DND-41 (cell line): ENCODE measurements at regions not wholly inside any gene's neighbourhood (a gene's known extent, or its start where the extent isn't known, plus 50 kb on each side); places are given as distances from the start of the nearest gene placed in this dataset.

Experiments
- ATAC-seq: fragments of 200-7000 bp; cut with Tn5 transposase; 3 replicates; pipeline ENCODE4 v1.9.1; 2021; ENCODE audit warnings: low read depth; ENCODE audit not compliant: insufficient read depth
- DNase-seq: peaks from one replicate; pipeline ENCODE4 v3.0.0-alpha.2; 2020
- H2AFZ ChIP-seq: 2 replicates; pipeline ENCODE4 v1.6.0; 2012; ENCODE audit warnings: low read depth, low read length
- H3K27ac ChIP-seq: 2 replicates; pipeline ENCODE4 v1.5.1; 2012; ENCODE audit warnings: low read length, inconsistent platforms
- H3K27me3 ChIP-seq: fragments of 200-600 bp; sonication (generic); 2 replicates; pipeline ENCODE4 v1.6.0; 2012; ENCODE audit warnings: low read length, mild to moderate bottlenecking, inconsistent platforms; ENCODE audit not compliant: insufficient read depth, poor library complexity
- H3K36me3 ChIP-seq: 2 replicates; pipeline ENCODE4 v1.5.1; 2012; ENCODE audit warnings: low read length, inconsistent platforms; ENCODE audit not compliant: insufficient read depth
- H3K4me1 ChIP-seq: 2 replicates; pipeline ENCODE4 v1.5.1; 2012; ENCODE audit warnings: mild to moderate bottlenecking, low read length; ENCODE audit not compliant: insufficient read depth
- H3K4me2 ChIP-seq: 2 replicates; pipeline ENCODE4 v1.6.0; 2012; ENCODE audit warnings: mild to moderate bottlenecking, moderate library complexity, low read length, inconsistent platforms; ENCODE audit not compliant: insufficient read depth
- H3K4me3 ChIP-seq, 2 experiments: fragments of 200-600 bp in 1 of 2; shearing (Covaris generic) in 1 of 2; 2 replicates each; pipeline ENCODE4 v1.5.1; 2012 to 2016; ENCODE audit warnings: inconsistent platforms in 2 of 2, low read length in 2 of 2, mild to moderate bottlenecking in 2 of 2, low read depth in 1 of 2, moderate library complexity in 1 of 2
- H3K79me2 ChIP-seq: 2 replicates; pipeline ENCODE4 v1.6.0; 2012; ENCODE audit warnings: low read length, inconsistent platforms; ENCODE audit not compliant: insufficient read depth
- H3K9ac ChIP-seq: 2 replicates; pipeline ENCODE4 v1.6.0; 2012; ENCODE audit warnings: low read depth, mild to moderate bottlenecking, inconsistent platforms, low read length, moderate library complexity
- H3K9me3 ChIP-seq: 2 replicates; pipeline ENCODE4 v1.5.1; 2012; ENCODE audit warnings: low read length, moderate library complexity, mild to moderate bottlenecking, inconsistent platforms; ENCODE audit not compliant: insufficient read depth, severe bottlenecking
- H4K20me1 ChIP-seq: 2 replicates; pipeline ENCODE4 v1.6.0; 2012; ENCODE audit warnings: low read length; ENCODE audit not compliant: insufficient read depth
- EZH2 ChIP-seq: IDR thresholded peaks from 3 replicates; pipeline ENCODE4 v1.6.1; 2012; ENCODE audit warnings: borderline replicate concordance, low read depth, mild to moderate bottlenecking, moderate library complexity, low read length, inconsistent platforms; ENCODE audit not compliant: severe bottlenecking
- TF ChIP-seq, protein P1 (sequence below): IDR thresholded peaks from 2 replicates; pipeline ENCODE4 v1.5.1; 2012; ENCODE audit warnings: borderline replicate concordance, low read length, moderate library complexity, mild to moderate bottlenecking; ENCODE audit not compliant: poor library complexity, severe bottlenecking; ENCODE audit errors: extremely low read depth

DNA sequence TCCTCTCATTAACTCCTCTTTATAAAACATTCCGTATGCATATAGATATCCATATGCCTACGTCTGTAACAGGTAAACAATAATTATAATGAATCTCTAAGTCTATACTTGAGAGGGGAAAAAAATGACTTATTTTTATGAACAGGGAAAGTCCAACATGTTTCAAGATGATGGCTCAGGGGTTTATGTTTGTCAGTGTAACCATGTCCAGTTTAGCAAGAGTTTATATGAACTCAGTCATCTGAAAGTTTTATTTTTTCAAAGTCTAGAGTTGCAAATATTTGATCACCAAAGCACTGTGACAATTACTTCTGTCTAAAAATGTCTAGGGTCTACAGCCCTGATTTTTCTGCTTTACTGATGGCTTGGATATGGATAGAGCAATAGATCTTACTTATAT lies 559.4 kb upstream of the KCNMB2 start:
- TF ChIP-seq EZH2: no peak
- TF ChIP-seq, protein P1, sequence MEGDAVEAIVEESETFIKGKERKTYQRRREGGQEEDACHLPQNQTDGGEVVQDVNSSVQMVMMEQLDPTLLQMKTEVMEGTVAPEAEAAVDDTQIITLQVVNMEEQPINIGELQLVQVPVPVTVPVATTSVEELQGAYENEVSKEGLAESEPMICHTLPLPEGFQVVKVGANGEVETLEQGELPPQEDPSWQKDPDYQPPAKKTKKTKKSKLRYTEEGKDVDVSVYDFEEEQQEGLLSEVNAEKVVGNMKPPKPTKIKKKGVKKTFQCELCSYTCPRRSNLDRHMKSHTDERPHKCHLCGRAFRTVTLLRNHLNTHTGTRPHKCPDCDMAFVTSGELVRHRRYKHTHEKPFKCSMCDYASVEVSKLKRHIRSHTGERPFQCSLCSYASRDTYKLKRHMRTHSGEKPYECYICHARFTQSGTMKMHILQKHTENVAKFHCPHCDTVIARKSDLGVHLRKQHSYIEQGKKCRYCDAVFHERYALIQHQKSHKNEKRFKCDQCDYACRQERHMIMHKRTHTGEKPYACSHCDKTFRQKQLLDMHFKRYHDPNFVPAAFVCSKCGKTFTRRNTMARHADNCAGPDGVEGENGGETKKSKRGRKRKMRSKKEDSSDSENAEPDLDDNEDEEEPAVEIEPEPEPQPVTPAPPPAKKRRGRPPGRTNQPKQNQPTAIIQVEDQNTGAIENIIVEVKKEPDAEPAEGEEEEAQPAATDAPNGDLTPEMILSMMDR: no peak
- Histone ChIP-seq H3K4me1 (no peaks in the 10 kb centered on the region), H3K4me2 (no peak overlapping the region), H3K27me3 (no peaks in the 10 kb centered on the region), H3K9ac (no peak overlapping the region), H3K4me3 (no peak overlapping the region), H4K20me1 (no peaks in the 10 kb centered on the region), H2AFZ (no peak overlapping the region), H3K9me3 (no peaks in the 10 kb centered on the region), H3K79me2 (no peaks in the 10 kb centered on the region), H3K36me3 (no peaks in the 10 kb centered on the region), H3K27ac (no peak overlapping the region)
- ATAC-seq (no peak), DNase-seq (no peak)

DNA sequence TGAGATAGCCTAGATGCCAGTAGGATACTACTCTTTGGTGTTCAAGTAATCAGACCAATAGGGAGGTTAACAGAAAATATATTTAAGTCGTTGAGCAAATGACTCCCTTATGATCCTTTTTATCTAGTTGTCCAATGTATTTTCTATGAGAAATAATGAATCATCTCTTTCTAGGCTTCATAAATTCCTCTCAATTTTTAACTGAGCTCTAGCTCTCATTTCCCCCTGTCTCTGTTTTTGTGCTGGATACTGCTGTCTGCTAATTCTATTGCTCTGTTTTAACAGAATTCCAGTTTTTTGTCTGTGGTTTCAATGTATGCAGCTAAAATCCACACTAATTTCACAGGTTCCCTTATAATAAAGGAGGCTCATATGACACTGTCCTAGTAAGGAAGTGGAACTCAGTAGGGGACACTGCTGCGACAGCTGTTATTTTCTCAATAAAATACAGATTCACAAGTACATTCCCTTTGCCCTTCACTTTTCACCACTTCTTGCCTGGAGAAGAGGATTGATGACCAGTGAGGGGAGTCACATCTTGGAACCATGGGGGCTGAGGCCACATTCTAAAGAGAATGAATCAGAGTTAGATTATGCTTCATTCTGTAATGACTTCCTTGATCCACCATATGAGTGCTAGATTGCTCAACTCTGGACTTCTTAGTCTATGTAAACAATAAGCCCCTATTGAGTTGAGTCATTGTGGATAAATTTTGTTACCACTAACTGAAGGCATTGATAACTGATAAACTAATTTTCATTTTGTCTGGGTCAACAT lies 558.7 kb upstream of the KCNMB2 start:
- TF ChIP-seq, protein P1: no peak
- no peak for TF ChIP-seq EZH2
- Histone ChIP-seq H3K36me3 (no peaks in the 10 kb centered on the region), H3K4me3 (no peak overlapping the region), H3K79me2 (no peaks in the 10 kb centered on the region), H3K9ac (no peak overlapping the region), H3K27me3 (no peaks in the 10 kb centered on the region), H3K9me3 (no peaks in the 10 kb centered on the region), H3K27ac (no peak overlapping the region), H3K4me2 (no peak overlapping the region), H3K4me1 (no peaks in the 10 kb centered on the region), H4K20me1 (no peaks in the 10 kb centered on the region), H2AFZ (no peak overlapping the region)
- no peak for DNase-seq
- no peak for ATAC-seq

DNA sequence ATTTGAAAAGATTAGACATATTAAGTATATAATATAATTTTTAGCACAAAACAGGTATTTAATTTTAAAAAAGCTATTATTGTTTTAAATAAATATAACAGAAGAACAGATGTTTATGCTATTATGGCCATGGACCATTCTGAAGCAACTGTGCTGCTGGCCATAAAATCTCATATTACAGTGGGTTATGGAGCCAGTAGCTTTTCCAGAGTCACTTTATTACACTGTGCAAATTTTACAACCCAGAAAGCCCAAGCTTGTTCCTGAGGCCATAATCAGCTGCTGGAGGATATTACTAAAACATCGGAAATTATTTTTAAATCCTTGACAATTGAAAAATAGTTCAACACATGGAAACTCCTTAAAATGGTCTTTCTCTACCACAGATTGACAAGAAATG lies 557.3 kb upstream of the KCNMB2 start:
- TF ChIP-seq EZH2: no peak
- TF ChIP-seq, protein P1: no peak
- H3K9ac ChIP-seq: no peak overlapping the region
- no peaks in the 10 kb centered on the region for H3K36me3 ChIP-seq
- ATAC-seq: no peak
- no peaks in the 10 kb centered on the region for H3K27me3 ChIP-seq
- no peak overlapping the region for H3K4me3 ChIP-seq
- DNase-seq: no peak
- no peaks in the 10 kb centered on the region for H3K9me3 ChIP-seq
- H3K4me1 ChIP-seq: no peaks in the 10 kb centered on the region
- H3K79me2 ChIP-seq: no peaks in the 10 kb centered on the region
- no peaks in the 10 kb centered on the region for H4K20me1 ChIP-seq
- H3K27ac ChIP-seq: no peak overlapping the region
- H2AFZ ChIP-seq: no peak overlapping the region
- H3K4me2 ChIP-seq: no peak overlapping the region

DNA sequence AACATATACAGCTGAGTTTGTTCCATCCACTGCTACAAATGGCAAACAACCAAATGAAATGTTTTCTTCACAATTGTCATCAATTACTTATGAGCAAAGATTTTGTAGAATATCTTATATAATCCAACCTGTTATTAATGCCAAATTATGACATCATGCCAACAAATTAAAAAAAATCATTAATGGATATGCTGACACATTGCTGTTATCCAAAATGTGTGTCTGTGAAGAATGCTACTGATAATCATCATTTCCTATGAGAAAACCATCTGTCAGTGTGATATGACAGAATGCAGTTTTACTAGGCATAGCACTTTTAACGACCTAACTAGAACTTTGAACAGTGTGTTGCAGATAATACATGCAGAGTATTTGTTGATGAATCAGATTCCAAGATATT lies 556.5 kb upstream of the KCNMB2 start:
- H3K4me3 ChIP-seq: no peak overlapping the region
- no peak overlapping the region for H3K27ac ChIP-seq
- H4K20me1 ChIP-seq: no peaks in the 10 kb centered on the region
- no peaks in the 10 kb centered on the region for H3K4me1 ChIP-seq
- H3K4me2 ChIP-seq: no peak overlapping the region
- no peak overlapping the region for H2AFZ ChIP-seq
- H3K27me3 ChIP-seq: no peaks in the 10 kb centered on the region
- H3K36me3 ChIP-seq: no peaks in the 10 kb centered on the region
- no peak overlapping the region for H3K9ac ChIP-seq
- DNase-seq (no peak), ATAC-seq (no peak)
- TF ChIP-seq EZH2: no peak
- TF ChIP-seq, protein P1: no peak
- no peaks in the 10 kb centered on the region for H3K79me2 ChIP-seq
- no peaks in the 10 kb centered on the region for H3K9me3 ChIP-seq
